Smooth muscle cell (in vitro differentiated cells): ENCODE measurements at regions not wholly inside any gene's neighbourhood (a gene's known extent, or its start where the extent isn't known, plus 50 kb on each side); places are given as distances from the start of the nearest gene placed in this dataset.
A peak's percentile ranks its signal among the peaks of the same experiment; 100 is the strongest.

Source experiments
- DNase-seq: peaks from one replicate; lab custom pipeline; 2025; ENCODE audit not compliant: unreplicated experiment; lab: John Stamatoyannopoulos, UW
- H2AFZ ChIP-seq: fragments of 200-600 bp; sonication (generic); 2 replicates; pipeline ENCODE4 v1.6.0; 2016; ENCODE audit warnings: antibody characterized with exemption, low read depth, mild to moderate bottlenecking
- H3F3A ChIP-seq: fragments of 200-600 bp; sonication (generic); 2 replicates; pipeline ENCODE4 v1.6.0; 2017; ENCODE audit warnings: antibody characterized with exemption, low read depth
- H3K27ac ChIP-seq: fragments of 200-600 bp; sonication (generic); 2 replicates; pipeline ENCODE4 v1.5.1; 2016; ENCODE audit warnings: low read depth, mild to moderate bottlenecking
- H3K27me3 ChIP-seq: fragments of 200-600 bp; sonication (generic); 2 replicates; pipeline ENCODE4 v1.6.1; 2016; ENCODE audit warnings: low read depth, mild to moderate bottlenecking
- H3K36me3 ChIP-seq: fragments of 200-600 bp; sonication (generic); 2 replicates; pipeline ENCODE4 v1.5.1; 2016; ENCODE audit warnings: low read depth
- H3K4me1 ChIP-seq: fragments of 200-600 bp; sonication (generic); 2 replicates; pipeline ENCODE4 v1.5.1; 2016; ENCODE audit warnings: low read depth
- H3K4me2 ChIP-seq: fragments of 200-600 bp; sonication (generic); 2 replicates; pipeline ENCODE4 v1.6.0; 2016; ENCODE audit warnings: mild to moderate bottlenecking
- H3K4me3 ChIP-seq: fragments of 200-600 bp; sonication (generic); 2 replicates; pipeline ENCODE4 v1.5.1; 2016; ENCODE audit warnings: mild to moderate bottlenecking
- H3K79me2 ChIP-seq: fragments of 200-600 bp; sonication (generic); 2 replicates; pipeline ENCODE4 v1.6.0; 2016; ENCODE audit warnings: low read depth, mild to moderate bottlenecking
- H3K9ac ChIP-seq: fragments of 200-600 bp; sonication (generic); 2 replicates; pipeline ENCODE4 v1.6.0; 2016; ENCODE audit warnings: low read depth
- H3K9me3 ChIP-seq: fragments of 200-600 bp; sonication (generic); replicated peaks from 2 replicates; pipeline ENCODE4 v1.5.1; 2016; ENCODE audit warnings: low read depth
- H4K20me1 ChIP-seq: fragments of 200-600 bp; sonication (generic); 2 replicates; pipeline ENCODE4 v1.6.0; 2016; ENCODE audit warnings: low read depth
- WGBS: methylation state at CpG from one replicate; pipeline ENCODE4 v1.1.7; 2016; ENCODE audit warnings: low lambda C conversion rate; 5-methylcytosine and 5-hydroxymethylcytosine counted together
- TF ChIP-seq, protein P1 (sequence below): fragments of 200-600 bp; sonication (generic); IDR thresholded peaks from 2 replicates; pipeline ENCODE4 v1.5.1; 2017; ENCODE audit warnings: borderline replicate concordance, mild to moderate bottlenecking, antibody characterized with exemption; ENCODE audit not compliant: insufficient read depth, poor library complexity, severe bottlenecking

DNA sequence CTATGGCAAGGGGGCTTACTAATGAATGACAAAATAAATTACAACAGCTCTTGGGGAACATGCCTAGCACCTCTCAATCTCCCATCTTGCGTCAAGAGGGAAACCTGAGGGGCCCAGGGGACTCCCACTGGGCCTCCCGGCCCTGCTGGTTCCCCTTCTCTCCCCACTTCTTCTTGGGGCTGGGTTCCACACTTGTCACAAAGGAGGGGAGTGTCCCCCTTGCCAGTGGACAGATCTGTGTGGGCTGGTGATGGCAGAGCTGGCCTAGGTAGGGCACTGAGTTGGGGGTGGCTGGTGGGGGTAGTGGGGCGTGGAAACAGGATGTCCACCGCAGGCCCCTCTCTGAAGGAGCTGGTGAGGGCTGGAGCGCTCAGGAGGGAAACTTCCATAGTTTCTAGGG lies 184.0 kb upstream of the HAAO start:
- Histone ChIP-seq H2AFZ (no peak overlapping the region), H3K79me2 (no peaks in the 10 kb centered on the region), H3F3A (peaks cover 8% of the 10 kb centered on the region), H3K9me3 (no peaks in the 10 kb centered on the region), H3K4me2 (no peak overlapping the region), H3K9ac (no peak overlapping the region), H3K36me3 (no peaks in the 10 kb centered on the region), H3K4me3 (no peak overlapping the region), H3K4me1 (peaks cover 8% of the 10 kb centered on the region), H3K27me3 (no peaks in the 10 kb centered on the region), H3K27ac (no peak overlapping the region), H4K20me1 (no peaks in the 10 kb centered on the region)
- WGBS = 90% methylated on average over 5 of the region's 5 CpGs
- TF ChIP-seq, protein P1, sequence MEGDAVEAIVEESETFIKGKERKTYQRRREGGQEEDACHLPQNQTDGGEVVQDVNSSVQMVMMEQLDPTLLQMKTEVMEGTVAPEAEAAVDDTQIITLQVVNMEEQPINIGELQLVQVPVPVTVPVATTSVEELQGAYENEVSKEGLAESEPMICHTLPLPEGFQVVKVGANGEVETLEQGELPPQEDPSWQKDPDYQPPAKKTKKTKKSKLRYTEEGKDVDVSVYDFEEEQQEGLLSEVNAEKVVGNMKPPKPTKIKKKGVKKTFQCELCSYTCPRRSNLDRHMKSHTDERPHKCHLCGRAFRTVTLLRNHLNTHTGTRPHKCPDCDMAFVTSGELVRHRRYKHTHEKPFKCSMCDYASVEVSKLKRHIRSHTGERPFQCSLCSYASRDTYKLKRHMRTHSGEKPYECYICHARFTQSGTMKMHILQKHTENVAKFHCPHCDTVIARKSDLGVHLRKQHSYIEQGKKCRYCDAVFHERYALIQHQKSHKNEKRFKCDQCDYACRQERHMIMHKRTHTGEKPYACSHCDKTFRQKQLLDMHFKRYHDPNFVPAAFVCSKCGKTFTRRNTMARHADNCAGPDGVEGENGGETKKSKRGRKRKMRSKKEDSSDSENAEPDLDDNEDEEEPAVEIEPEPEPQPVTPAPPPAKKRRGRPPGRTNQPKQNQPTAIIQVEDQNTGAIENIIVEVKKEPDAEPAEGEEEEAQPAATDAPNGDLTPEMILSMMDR = no peak
- no peak for DNase-seq

DNA sequence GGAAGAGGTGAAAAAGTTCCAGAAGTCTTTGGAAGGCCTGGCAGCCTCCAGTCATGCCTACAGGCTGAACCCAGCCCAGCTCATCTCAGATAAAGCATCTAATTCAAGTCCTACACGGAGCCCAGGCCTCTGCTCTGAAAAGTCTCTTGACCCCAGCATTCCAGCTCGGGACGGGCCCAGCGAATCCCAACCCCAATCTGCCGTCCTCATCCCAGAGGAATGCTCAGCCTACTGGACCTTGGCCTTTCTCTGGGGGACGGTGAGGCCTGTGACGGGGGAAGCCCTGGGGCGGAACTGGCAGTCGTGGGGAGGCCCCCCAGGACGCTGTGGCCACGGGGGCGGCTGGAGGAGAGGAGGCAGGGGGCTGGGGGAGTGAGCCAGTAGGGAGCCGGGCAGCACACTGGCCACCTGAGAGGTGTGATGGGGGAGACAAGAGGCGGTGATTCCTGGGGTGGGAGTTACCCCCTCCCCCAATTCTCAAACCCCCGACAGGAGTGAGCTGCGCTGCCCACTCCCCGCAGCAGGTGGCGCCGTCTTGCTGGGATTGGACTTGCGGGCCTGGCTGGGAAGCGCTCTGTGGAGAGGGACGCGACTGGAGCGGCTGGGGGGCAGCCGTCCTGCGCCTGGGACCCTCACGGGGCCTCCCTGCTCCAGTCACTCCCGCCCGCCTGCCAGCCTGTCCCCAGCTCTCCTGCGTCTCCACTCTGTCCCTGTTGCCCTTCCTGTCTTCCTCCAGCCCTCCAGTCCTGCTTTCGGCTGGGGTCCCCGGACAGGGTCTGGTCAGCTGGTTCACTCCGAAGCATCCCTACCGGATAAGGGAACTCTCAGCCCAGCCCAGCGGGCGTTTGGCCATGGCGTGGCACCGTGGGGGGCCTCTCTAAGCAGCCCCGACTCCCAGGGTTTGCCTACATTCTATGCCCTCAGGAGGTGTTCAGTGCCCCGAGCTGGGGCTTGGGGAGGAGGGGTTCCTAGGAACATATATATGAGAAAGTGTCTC lies 182.6 kb upstream of the HAAO start:
- H3K9ac ChIP-seq = no peak overlapping the region
- H4K20me1 ChIP-seq = no peaks in the 10 kb centered on the region
- peak overlapping the region; percentile 81 for H2AFZ ChIP-seq
- H3K79me2 ChIP-seq = no peaks in the 10 kb centered on the region
- H3K4me2 ChIP-seq = peak overlapping the region; percentile 81
- 15% methylated on average over 36 of the region's 40 CpGs for WGBS
- peaks cover 8% of the 10 kb centered on the region for H3F3A ChIP-seq
- no peak overlapping the region for H3K27ac ChIP-seq
- no peaks in the 10 kb centered on the region for H3K36me3 ChIP-seq
- no peaks in the 10 kb centered on the region for H3K27me3 ChIP-seq
- peaks cover 8% of the 10 kb centered on the region for H3K4me1 ChIP-seq
- TF ChIP-seq, protein P1 = peak; percentile 94
- DNase-seq = peak; percentile 41
- peak overlapping the region; percentile 35 for H3K4me3 ChIP-seq
- H3K9me3 ChIP-seq = no peaks in the 10 kb centered on the region

DNA sequence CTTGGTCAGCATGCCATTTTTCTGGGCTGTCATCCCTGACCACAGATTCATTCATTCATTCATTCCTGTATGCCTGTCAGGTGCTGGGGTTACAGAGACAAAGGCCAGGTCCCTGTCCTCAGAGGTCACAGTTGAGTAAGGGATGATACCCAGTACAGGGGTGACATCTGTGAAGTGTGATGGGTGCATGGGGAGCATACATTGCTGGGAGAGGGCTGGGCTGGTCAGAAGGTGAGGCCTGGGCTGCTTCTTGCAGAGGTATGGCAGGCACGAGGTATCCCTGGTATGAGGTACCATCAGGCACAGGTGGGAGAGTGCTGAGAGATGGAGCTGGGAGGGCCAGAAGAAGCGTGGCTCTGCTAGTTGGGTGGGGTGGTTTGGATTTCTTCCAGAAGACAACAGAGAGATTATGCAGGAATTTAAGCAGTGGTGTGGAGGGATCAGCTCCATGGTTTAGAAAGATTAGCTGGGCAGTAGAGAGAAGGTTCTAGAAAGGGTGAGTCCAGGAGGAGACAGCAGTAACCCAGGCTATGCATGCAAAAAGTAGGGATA lies 181.9 kb upstream of the HAAO start:
- Histone ChIP-seq H3K79me2 (no peaks in the 10 kb centered on the region), H3F3A (peaks cover 8% of the 10 kb centered on the region), H3K4me1 (peaks cover 8% of the 10 kb centered on the region), H3K27me3 (no peaks in the 10 kb centered on the region), H3K36me3 (no peaks in the 10 kb centered on the region), H3K9me3 (no peaks in the 10 kb centered on the region), H3K4me2 (peak overlapping the region; percentile 81), H3K9ac (no peak overlapping the region), H2AFZ (peak overlapping the region; percentile 81), H3K27ac (no peak overlapping the region), H4K20me1 (no peaks in the 10 kb centered on the region), H3K4me3 (no peak overlapping the region)
- TF ChIP-seq, protein P1 = no peak
- 42% methylated on average over 2 of the region's 2 CpGs for WGBS
- DNase-seq = no peak
